Hepatocyte (in vitro differentiated cells): ENCODE measurements at regions not wholly inside any gene's neighbourhood (a gene's known extent, or its start where the extent isn't known, plus 50 kb on each side); places are given as distances from the start of the nearest gene placed in this dataset.

Source experiments
- EZH2 ChIP-seq: fragments of 200-600 bp; sonication (generic); IDR thresholded peaks from 2 replicates; pipeline ENCODE4 v1.6.1; 2016; ENCODE audit warnings: antibody characterized with exemption, mild to moderate bottlenecking, borderline replicate concordance
- EZH2phosphoT487 ChIP-seq: fragments of 200-600 bp; sonication (generic); IDR thresholded peaks from one replicate; pipeline ENCODE4 v1.6.1; 2018; ENCODE audit warnings: antibody characterized with exemption, mild to moderate bottlenecking, low read depth, moderate library complexity; ENCODE audit not compliant: unreplicated experiment, severe bottlenecking
- TF ChIP-seq, protein P1 (sequence below): fragments of 200-600 bp; sonication (generic); IDR thresholded peaks from 2 replicates; pipeline ENCODE4 v1.5.1; 2016; ENCODE audit warnings: antibody characterized with exemption, mild to moderate bottlenecking; ENCODE audit not compliant: poor library complexity

- TF ChIP-seq, protein P1, sequence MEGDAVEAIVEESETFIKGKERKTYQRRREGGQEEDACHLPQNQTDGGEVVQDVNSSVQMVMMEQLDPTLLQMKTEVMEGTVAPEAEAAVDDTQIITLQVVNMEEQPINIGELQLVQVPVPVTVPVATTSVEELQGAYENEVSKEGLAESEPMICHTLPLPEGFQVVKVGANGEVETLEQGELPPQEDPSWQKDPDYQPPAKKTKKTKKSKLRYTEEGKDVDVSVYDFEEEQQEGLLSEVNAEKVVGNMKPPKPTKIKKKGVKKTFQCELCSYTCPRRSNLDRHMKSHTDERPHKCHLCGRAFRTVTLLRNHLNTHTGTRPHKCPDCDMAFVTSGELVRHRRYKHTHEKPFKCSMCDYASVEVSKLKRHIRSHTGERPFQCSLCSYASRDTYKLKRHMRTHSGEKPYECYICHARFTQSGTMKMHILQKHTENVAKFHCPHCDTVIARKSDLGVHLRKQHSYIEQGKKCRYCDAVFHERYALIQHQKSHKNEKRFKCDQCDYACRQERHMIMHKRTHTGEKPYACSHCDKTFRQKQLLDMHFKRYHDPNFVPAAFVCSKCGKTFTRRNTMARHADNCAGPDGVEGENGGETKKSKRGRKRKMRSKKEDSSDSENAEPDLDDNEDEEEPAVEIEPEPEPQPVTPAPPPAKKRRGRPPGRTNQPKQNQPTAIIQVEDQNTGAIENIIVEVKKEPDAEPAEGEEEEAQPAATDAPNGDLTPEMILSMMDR, result no peak
- TF ChIP-seq EZH2phosphoT487, result no peak
- no peak for TF ChIP-seq EZH2
These were observed 370.4 kb downstream of the PRDM9 start for GRCh38 chr5:23877847-23878246.
